DMS153 treated with DMSO at 0.1 percent for 48 hours (cell line): ENCODE measurements at regions not wholly inside any gene's neighbourhood (a gene's known extent, or its start where the extent isn't known, plus 50 kb on each side); places are given as distances from the start of the nearest gene placed in this dataset.

Source experiments
- DNase-seq: peaks from one replicate; lab custom pipeline; 2025; ENCODE audit not compliant: unreplicated experiment; lab: John Stamatoyannopoulos, UW

- no peak for DNase-seq
Observed at GRCh38 chr9:82367016-82367415, 378.4 kb downstream of the SPATA31D1 start.

GRCh38 chr9:82367929-82368328 is 379.4 kb downstream of the SPATA31D1 start:
- DNase-seq, result no peak

DNA sequence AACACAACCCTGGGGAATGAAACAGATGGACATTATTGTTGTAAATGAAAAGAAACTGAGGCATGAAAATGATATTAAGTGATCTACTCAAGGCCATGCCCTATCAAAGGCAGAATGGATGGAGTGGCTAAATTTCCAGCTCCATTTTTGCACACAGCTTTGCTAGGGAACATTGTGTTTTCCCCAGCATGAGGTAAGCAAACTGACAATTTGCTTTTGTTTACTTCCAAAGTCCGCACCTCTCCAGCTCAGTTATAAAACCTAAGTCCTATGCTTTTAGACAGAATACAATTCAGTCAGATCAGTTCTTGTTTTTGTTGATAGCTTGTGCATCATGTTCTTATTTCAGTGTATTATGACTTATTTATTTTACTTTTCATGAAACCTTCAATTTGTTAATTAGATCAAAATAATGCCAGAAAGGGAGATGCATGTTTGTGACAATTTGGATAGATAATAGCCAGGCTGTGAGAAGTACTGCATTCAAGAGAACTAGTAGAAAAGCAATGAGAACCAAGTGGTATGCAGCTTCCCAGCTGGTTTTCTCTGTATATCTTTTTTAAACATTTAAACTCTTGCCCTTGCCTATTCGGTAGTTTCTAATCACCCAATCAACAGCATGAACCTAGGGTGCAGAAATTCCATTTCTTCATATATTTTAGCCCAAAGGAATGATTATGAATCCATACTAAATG is 380.8 kb downstream of the SPATA31D1 start:
- DNase-seq, result no peak

GRCh38 chr9:82375041-82375440 is 386.5 kb downstream of the SPATA31D1 start:
- no peak for DNase-seq

DNA sequence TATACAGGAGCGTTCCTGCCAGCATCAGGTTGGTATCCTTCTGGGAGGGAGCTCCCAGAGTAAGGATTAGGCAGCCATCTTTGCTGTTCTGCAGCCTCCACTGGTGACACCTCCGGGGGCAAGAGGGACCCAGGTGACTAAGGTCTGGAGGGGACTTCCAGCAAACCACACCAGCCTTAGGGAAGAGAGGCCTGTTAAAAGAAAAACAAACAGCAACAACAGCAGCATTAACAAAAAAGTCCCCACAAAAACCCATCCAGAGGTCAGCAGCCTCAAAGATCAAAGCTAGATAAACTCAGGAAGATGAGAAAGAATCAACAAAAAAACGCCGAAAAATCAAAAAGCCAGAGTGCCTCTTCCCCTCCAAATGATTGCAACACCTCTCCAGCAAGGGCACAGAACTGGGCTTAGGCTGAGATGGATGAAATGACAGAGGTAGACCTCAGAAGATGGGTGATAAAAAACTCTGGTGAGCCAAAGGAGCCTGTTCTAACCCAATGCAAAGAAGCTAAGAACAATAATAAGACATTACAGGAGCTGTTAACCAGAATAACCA is 388.2 kb downstream of the SPATA31D1 start:
- no peak for DNase-seq

DNA sequence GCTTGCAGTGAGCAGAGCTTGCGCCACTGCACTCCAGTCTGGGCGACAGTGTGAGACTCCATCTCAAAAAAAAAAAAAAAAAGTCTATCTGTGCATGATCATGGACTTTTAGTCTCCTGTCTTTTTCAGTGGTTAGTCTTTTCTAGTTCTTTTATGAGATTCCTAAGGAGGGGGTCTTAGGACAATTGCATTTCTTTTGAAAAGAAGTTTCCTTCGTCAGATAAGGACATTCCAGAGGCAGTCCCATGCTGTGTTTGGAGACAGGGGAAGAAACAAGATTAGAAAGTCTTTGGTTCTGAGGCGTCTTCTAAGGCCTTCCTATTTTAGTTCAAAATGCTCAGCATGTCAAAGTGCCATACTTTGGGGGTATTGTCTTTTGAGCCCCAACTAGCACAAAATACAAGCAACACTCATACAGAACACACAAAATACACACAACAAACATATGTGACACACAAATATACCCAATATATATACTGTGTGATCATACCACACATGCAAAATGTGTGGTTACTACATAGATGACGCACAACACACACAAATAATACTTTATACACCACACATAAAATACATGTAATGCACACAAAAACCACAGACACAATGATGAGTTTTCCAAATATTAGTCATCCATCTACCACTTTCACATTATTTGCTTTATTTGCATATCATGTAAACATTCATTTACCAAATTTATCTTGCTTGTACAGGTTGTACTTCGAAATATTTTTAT is 394.5 kb downstream of the SPATA31D1 start:
- DNase-seq, result no peak

- DNase-seq, result no peak
Observed at GRCh38 chr9:82385633-82386032, 397.1 kb downstream of the SPATA31D1 start.

GRCh38 chr9:82397534-82397933 is 409.0 kb downstream of the SPATA31D1 start:
- no peak for DNase-seq

DNA sequence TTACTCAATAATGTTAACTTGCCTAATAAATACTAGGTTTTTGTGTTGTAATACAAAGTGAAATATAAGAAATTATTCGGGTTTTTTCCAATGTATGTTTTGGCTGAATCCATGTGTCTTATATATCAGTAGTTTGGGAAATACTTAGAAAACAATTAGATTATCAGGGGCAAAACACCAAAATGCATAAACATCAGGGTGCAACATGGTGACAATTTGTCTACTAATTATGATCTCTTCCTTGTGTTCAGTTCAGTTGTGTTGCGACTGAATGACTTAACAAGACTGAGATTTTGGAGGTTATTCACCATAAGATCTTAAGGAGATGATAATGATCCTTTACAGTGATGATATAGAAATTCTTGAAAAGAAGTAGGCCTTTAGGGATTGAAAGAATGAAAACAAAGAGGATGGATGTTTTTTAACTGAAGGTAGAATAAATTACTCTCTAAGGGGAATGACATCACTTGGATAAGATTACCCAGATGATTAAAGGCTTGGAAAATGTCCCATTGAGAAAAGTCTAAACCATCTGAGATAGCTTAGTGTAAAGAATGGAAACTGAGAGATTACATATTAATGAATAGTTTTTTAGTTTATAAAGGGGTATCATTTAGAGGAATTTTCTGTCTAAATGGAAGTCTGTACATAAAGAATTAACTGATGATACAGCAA is 415.8 kb downstream of the SPATA31D1 start:
- no peak for DNase-seq

GRCh38 chr9:82404881-82405280 is 416.3 kb downstream of the SPATA31D1 start:
- no peak for DNase-seq

GRCh38 chr9:82406456-82407085 is 418.0 kb downstream of the SPATA31D1 start:
- no peak for DNase-seq

- DNase-seq, result no peak
Observed at GRCh38 chr9:82410306-82410705, 421.7 kb downstream of the SPATA31D1 start.

GRCh38 chr9:82410866-82411265 is 422.3 kb downstream of the SPATA31D1 start:
- no peak for DNase-seq

DNA sequence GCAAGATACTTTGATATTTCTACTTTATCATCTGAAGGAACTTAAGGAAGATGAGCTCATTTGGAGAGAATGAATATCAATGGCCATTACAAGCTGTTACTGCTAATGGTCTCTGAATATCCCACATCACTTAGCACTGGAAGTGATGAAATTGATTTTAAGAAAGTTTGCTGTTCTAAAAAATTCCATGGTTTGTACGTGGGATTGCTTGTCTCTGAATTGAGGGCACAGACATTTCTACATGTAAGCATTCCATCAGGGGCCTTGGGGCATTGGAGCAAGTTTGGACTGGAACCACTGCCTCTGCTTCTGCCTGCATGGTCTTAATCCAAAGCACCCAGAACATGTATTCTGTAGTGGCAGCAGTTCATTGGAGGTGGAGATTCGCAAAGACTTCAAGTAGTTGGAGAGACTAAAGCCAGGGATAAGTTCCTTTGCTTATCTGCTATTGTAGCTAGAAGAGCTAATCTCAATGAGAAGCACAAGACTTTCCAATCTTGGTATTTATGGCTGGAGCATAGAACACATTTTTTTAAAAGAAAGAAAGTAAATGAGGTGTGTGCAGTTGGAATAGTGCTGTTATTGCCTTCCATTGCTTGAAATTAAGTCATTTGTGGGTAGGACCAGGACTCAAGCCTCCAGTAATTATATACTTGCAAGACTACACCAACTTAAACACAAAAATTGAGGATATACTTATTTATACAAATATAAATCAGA is 424.2 kb downstream of the SPATA31D1 start:
- DNase-seq, result no peak

DNA sequence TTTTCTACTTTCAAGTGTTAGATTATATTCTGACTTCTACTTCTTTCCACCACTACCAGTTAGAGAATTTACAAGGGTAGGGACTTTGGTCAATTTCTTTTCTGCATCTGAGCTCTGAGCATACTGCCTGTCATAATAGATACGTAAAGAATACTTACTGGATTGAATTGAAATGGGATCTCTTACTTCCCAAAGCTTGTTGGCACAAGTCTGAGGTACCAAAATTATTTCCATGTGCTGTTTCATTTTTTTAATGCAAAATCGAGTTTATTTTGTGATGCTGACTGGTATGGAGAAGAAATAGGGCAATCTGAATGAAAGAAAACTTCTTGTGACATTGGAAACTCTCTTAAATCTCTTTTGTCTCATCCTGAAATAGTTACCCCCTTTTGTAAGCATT is 428.9 kb downstream of the SPATA31D1 start:
- DNase-seq, result no peak

DNA sequence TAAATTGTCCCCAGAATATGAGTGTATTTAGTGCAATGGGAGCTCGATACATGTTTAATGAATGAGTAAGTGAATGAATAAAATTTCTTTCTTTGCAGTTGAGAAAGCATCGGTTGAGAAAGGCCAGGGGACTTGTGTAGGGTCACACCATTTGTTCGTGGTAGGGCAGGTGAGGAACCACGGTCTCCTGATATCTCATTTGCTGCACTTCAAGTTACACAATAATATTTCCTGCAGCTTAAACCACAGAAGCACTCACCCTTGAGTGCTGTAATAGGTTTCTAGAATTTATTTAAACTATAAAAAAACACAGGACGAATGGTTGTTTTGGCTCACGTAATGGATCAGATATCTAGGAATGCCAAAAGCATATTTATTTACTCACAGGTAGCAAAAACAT is 429.8 kb downstream of the SPATA31D1 start:
- no peak for DNase-seq

DNA sequence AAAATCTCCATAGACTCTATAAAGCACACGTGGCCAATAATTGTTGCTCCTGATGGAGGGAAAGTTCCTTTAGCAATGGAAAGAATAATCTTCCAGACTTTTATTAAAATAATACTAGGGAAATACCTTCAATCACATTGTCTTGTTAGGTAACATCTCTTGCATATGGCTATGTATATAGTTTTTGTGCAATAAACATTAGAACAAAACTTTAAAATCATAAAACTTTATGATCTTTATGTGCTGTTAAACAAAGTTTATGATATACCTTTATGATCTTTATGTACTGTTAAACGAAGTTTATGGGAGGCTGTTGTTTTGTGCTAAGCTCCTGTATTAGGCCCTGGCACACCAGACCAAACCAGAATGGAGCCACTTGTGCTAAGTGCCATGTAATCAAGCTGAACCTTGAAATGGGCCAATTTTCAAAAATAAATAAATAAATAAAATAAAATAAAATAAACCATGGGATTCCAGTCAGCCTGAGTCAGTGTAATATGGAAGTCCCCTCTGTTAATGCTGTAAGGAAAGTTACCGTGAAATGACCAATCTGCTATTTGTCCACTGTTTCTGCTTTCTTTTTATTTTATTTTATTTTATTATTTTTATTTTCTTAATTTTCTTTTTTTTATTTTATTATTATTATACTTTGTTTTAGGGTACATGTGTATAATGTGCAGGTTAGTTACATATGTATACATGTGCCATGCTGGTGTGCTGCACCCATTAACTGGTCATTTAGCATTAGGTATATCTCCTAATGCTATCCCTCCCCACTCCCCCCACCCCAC is 431.3 kb downstream of the SPATA31D1 start:
- no peak for DNase-seq

DNA sequence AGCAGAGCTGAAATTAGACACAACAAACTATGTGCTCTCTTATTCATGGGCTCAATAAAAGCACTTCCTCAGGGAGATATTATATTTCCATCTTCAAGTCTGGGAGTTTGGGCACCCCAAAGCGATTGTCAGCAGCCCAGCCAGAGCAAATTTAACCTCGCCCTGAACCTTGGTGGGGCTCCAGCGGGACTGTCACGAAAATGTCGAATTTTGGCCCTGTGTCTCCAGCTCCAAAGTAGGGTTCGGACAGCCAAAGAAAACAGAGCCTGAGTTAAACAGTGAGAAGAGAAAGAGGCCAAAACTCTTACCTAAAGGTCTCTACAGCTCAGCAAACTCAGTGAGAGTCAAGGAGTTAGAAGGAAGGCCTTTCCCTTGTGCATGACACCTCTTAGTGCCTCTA is 432.9 kb downstream of the SPATA31D1 start:
- DNase-seq, result no peak

DNA sequence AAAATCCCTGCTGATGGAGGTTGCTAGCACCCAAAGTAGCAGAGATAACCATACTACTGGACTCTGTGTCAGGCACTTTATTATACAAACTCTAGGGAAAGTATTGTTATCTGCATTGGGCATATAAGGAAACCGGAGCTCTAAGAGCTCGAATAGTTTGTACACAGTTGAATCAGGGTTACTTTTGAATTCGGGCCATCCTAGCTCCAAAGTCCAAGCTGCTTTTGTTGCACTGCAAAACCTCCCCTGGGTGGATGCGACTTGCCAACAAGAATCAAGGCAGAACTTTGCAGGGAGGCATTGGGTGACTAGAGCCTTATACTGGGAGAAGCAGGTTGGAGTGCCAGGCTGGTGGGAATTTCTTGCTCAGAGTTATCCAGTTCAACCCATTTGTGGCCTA is 435.1 kb downstream of the SPATA31D1 start:
- DNase-seq, result no peak

DNA sequence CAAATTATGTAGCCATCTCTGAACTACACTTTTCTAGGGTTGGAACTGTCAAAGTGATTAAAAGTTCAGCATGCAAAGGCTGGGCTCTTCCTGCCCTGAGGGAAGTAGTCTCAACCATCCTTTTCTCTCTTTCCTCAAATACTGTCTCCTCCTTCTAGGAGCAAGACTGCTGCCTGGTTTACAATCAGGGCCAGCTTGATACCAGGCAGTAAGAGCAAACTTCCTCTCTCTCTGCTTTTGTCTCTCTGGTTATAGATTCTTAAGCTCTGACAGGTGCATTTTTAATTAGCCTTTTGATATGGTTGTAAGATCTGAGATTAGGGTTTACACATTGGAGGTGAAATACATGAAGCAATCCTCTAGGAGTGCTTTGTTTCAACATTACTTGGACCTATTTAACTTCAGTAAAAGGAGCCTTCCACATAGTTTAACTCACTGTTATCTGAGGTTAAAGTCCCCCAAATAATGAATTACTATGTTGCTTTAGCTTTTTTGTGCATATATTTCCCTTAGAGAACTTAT is 436.1 kb downstream of the SPATA31D1 start:
- DNase-seq, result no peak
